Midbrain (tissue), 1 donor: ENCODE measurements at regions not wholly inside any gene's neighbourhood (a gene's known extent, or its start where the extent isn't known, plus 50 kb on each side); places are given as distances from the start of the nearest gene placed in this dataset.
"Not testable (repeated sequence)": the region's sequence is repeated elsewhere in the genome, so short reads cannot be mapped to it uniquely, and the experiment has no call there.

Source experiments
- DNase-seq: peaks from one replicate; lab custom pipeline; 2025; lab: John Stamatoyannopoulos, UW

DNA sequence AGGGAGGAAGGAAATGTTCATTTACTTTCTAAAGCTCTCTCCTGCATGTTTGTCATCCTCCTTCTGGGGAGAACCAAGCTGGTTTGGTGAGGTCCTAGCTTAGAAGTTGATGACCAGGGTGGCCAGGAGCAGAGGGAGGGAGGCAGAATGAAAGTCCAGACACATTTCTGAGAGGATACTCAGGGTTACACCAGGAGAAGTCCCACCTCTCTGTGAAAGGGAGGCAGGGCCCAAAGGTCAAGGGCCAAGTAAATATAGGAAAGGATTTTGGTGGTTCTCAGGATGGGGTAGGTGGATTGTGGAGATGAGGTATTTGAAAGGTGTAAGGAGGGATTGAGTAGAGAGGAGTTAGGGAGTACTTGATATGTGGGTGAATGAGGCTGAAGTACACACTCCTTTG is 58.0 kb upstream of the FBXO11 start:
- no peak for DNase-seq

DNA sequence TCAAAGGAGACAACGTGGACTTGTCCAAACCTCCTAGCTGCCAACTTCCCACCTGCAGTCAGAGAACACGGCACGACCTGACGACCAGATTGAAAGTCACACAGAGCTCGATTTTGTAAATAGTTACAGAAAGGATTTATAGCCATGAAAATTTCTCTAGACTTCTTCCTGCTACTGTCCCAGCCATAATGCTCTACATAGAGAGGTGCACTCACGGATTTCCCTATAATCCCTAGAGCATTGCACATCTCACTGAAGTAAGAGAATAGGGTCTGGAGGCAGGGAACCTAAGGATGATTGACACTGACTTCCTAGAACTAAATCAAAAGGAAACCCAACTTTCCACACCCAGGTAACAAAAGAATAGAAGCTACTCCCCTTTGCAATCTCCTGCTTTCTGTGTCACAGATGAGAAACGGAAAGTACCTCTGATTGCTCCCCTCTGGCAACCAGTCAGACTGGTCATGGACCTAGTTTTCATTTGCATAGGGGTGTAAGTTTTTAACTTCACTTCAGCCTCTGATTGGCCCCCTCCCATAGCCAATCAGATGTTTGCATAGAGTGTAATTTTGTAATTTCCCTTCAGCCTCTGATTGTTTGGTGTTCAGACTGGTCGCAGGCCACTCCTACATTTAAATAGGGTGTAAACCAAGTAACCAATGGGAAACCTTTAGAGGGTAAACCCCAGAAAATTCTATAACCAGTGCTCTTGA is 58.6 kb upstream of the FBXO11 start:
- no peak for DNase-seq

- DNase-seq, result not testable (repeated sequence)
Measured at GRCh38 chr2:47976728-47977127, 70.4 kb upstream of the FBXO11 start.

- DNase-seq, result no peak
Measured at GRCh38 chr2:47984041-47984440, 77.7 kb upstream of the FBXO11 start.

GRCh38 chr2:47990503-47990902 is 84.2 kb upstream of the FBXO11 start:
- DNase-seq, result no peak

DNA sequence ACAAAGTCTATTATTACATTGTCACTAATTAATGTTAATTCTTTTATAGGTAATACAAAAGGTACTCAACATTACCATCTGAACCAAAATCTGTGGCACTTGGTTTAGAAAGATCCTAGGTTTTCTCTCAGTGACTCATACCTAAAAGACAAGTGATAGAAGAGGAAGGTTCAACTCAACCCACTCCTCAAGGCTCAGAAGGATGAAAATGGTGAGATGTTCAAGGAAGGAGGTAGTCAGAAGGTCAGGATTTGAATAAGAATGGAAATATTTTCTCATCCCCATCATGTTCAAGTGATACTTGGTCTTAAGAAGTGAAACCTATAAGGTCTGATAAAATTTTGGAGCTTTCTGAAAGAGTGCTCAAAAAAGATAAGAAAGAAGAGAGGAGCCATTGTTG is 86.4 kb upstream of the FBXO11 start:
- DNase-seq, result no peak

GRCh38 chr2:47996808-47997207 is 90.5 kb upstream of the FBXO11 start:
- no peak for DNase-seq

DNA sequence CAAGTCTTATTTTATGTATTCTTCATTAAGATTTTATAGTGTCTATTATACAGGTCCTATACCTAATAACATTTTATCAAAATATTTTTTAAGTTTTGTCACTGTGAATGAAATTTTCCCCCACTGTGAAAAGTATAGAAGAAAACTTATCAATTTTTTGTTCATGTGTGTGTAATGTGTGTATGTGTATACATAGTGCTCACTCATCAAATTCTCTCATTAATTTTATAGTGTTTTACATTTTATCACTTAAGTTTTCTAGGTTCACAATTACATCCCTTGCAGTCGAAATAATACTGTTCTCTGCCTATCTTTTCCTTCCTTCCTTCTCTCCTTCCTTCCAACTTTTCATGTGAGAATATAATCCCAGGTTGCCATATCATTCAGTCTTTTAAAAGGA is 93.2 kb upstream of the FBXO11 start:
- DNase-seq, result no peak

GRCh38 chr2:48001498-48001897 is 95.2 kb upstream of the FBXO11 start:
- DNase-seq, result no peak

DNA sequence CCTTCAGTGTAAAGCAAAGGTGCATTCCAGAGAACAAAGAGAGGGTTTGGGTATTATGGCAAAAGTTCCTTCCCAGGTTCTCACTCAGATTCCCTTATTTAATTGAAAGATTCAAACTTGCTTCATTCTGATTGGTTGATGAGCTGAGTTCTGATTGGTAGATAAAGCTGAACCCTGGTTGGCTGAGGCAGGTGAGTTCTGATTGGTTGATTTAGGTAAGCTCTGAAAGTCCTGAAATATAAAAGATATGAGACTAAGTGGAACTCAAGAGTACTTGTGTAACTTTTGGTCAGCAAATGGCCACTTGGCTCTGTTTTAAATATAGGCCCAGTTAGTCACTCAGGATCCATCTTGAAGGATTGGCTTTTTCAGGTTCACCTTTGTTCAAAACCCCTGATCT is 99.8 kb upstream of the FBXO11 start:
- DNase-seq, result no peak

- no peak for DNase-seq
Measured at GRCh38 chr2:48007699-48008268, 101.5 kb upstream of the FBXO11 start.

DNA sequence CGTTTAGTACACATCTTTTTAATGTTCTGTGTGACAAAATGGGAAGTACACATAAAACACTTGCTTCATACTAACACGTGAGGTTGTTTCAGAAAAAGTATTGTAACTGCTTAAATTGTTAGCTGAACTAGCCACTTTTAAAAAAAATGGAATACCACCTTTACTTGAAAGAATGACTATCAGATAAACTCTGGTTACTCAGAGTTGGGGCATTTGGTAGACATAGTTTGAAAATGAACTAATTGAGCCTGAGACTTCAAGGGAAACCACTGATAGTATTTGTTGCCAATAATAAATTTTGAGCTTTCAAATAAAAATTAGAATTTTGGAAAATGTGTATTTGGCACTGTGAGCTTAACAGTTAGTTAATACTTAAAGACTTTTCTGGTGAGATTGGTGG is 103.0 kb upstream of the FBXO11 start:
- no peak for DNase-seq

- no peak for DNase-seq
Measured at GRCh38 chr2:48015421-48015820, 109.1 kb upstream of the FBXO11 start.

- no peak for DNase-seq
Measured at GRCh38 chr2:48016225-48017019, 110.1 kb upstream of the FBXO11 start.

DNA sequence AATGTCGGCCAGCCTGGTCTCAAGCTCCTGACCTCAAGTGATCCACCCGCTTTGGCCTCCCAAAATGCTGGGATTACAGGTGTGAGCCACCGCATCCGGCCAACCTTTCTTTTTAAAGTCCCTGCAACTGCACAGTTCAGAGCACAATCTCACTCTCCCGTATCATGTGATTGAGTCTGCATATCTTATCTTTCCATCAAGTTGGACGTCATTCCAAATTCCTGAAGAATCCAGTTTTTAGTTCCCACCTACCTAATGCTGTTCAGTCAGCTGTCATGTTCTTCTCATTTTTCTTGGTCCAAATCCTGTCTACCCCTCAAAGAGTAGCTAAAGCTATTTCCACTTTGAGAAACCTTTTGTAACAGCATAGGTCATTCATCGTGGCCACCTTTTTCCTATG is 110.8 kb upstream of the FBXO11 start:
- DNase-seq, result no peak

GRCh38 chr2:48018480-48018879 is 112.2 kb upstream of the FBXO11 start:
- DNase-seq, result no peak

DNA sequence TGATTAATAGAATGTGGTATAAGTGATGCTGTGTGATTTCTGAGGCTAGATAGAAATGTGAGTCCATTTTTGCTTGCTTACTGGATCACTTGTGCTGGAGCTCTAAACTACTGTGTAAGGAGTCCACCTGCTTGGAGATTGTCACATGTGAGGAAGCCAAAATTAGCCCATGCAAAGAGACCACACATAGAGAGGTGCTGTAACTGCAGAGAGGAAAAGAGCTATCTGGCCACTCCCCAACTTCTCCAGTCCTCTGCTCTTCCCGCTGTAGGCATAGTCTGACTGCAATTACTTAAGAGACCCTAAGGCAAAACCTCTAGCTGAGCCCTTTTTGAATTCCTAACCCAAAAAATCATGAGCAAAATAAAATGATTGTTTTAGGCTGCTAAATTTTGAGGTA is 120.6 kb upstream of the FBXO11 start:
- no peak for DNase-seq

GRCh38 chr2:48032765-48033164 is 126.5 kb upstream of the FBXO11 start:
- DNase-seq, result no peak

DNA sequence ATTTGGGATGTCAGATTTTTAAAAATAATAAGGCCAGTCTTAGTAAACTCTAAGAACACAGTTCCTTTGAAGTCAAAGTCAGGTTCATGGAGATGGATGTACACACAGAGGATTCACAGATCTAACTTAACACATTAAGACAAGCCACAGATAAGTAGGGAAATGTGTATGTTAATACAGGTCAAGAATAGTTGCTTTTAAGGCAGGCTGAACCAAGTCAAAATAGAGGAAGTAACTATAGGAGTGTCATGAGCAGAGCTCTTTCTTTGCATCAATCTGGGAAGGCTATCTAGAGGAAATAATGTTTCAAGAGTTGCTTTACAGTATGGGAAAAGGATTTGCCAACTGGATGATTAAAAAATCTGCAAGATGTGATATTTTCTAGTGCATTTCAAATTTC is 128.0 kb upstream of the FBXO11 start:
- DNase-seq, result no peak

DNA sequence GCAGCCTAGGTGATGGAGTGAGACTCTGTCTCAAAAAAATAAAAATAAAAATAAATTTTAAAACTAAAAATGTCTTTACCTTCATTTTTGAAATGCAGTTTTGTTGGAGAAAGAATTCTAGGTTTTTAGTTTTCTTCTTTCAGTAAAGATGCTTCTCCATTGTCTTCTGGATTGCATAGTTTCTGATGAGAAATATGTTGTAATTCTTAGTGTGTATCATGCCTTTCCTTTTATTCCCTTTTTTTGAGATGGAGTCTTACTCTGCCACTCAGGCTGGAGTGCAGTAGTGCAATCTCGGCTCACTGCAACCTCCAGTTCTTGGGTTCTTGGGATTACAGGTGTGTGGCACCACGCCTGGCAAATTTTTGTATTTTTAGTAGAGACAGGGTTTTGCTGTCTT is 130.0 kb upstream of the FBXO11 start:
- no peak for DNase-seq

DNA sequence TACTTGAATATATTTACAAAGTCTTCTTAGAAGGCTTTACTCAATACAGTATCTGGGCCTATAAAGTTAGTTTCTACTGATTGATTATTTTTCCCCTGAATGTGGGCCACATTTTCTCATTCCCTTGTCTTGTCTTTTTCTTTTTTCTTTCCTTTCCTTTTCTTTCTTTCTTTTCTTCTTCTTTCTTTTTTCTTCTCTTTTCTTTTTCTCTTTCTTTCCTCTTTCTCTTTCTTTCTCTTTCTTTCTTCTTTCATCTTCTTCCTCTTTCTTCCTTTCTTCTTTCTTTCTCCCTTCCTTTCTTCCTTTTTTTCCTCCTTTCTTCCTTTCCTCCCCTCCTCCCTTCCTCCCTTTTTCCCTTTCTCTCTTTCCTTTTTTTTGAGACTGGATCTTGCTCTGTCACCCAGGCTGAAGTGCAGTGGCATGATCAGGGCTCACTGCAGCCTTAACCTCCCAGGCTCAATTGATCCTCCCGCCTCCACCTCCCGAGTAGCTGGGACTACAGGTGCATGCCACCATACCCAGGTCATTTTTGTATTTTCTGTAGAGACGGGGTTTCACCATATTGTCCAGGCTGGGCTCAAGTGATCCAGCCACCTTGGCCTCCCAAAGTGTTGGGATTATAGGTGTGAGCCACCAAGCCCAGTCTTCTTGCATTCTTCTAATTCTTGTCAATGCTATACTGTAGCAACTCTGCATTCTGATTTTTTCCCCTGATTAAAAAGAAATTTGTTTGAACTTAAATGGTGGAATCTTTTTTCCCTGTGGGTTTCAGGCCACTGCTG is 133.1 kb upstream of the FBXO11 start:
- DNase-seq, result no peak

- DNase-seq, result no peak
Measured at GRCh38 chr2:48043131-48043700, 136.9 kb upstream of the FBXO11 start.
